Non-pigmented ciliary epithelial cell (primary cell): ENCODE measurements at regions not wholly inside any gene's neighbourhood (a gene's known extent, or its start where the extent isn't known, plus 50 kb on each side); places are given as distances from the start of the nearest gene placed in this dataset.

Source experiments
- DNase-seq: peaks from one replicate; pipeline ENCODE4 v3.0.0-alpha.2; 2010; ENCODE audit warnings: low read depth

- no peak for DNase-seq
These were observed 51.2 kb upstream of the ABCC4 start for GRCh38 chr13:95352486-95352885.

- DNase-seq = no peak
These were observed 52.9 kb upstream of the ABCC4 start for GRCh38 chr13:95354156-95354555.

- no peak for DNase-seq
These were observed 53.6 kb upstream of the ABCC4 start for GRCh38 chr13:95354680-95355487.

- DNase-seq = no peak
These were observed 54.2 kb upstream of the ABCC4 start for GRCh38 chr13:95355494-95355893.

GRCh38 chr13:95356916-95357315 is 55.7 kb upstream of the ABCC4 start:
- no peak for DNase-seq

GRCh38 chr13:95357875-95358274 is 56.6 kb upstream of the ABCC4 start:
- no peak for DNase-seq

GRCh38 chr13:95360052-95360451 is 58.8 kb upstream of the ABCC4 start:
- DNase-seq = no peak

GRCh38 chr13:95360464-95361097 is 59.3 kb upstream of the ABCC4 start:
- no peak for DNase-seq

- DNase-seq = no peak
These were observed 60.4 kb upstream of the ABCC4 start for GRCh38 chr13:95361686-95362085.

GRCh38 chr13:95362666-95363065 is 61.4 kb upstream of the ABCC4 start:
- DNase-seq = no peak

- no peak for DNase-seq
These were observed 66.1 kb upstream of the ABCC4 start for GRCh38 chr13:95367309-95367843.

- no peak for DNase-seq
These were observed 67.7 kb upstream of the ABCC4 start for GRCh38 chr13:95368998-95369397.

GRCh38 chr13:95375706-95376105 is 74.5 kb upstream of the ABCC4 start:
- DNase-seq = no peak

GRCh38 chr13:95378603-95379002 is 77.4 kb upstream of the ABCC4 start:
- no peak for DNase-seq

GRCh38 chr13:95380468-95381211 is 79.4 kb upstream of the ABCC4 start:
- DNase-seq = peak; percentile 43

GRCh38 chr13:95381212-95381527 is 79.9 kb upstream of the ABCC4 start:
- no peak for DNase-seq

GRCh38 chr13:95382411-95382810 is 81.2 kb upstream of the ABCC4 start:
- no peak for DNase-seq

GRCh38 chr13:95382916-95383315 is 81.7 kb upstream of the ABCC4 start:
- DNase-seq = no peak

- no peak for DNase-seq
These were observed 84.1 kb upstream of the ABCC4 start for GRCh38 chr13:95385373-95385772.

- DNase-seq = no peak
These were observed 84.5 kb upstream of the ABCC4 start for GRCh38 chr13:95385798-95386197.

GRCh38 chr13:95386370-95386769 is 85.1 kb upstream of the ABCC4 start:
- DNase-seq = no peak

- DNase-seq = no peak
These were observed 86.5 kb upstream of the ABCC4 start for GRCh38 chr13:95387733-95388207.
